Activated T-cell treated with anti-CD3 and anti-CD28 coated beads, Interleukin-2, amount 50 U/mL, for 24 hours (primary cell): ENCODE measurements at regions not wholly inside any gene's neighbourhood (a gene's known extent, or its start where the extent isn't known, plus 50 kb on each side); places are given as distances from the start of the nearest gene placed in this dataset.

ENCODE experiments used
- DNase-seq: peaks from one replicate; pipeline ENCODE4 v3.0.0-alpha.2; 2020
- H3K27ac Mint-ChIP-seq: 2 replicates; pipeline ENCODE4 v1.8.0; 2020; ENCODE audit warnings: mild to moderate bottlenecking, mixed read lengths
- H3K27me3 Mint-ChIP-seq: 2 replicates; pipeline ENCODE4 v1.8.0; 2020; ENCODE audit warnings: mixed read lengths
- H3K36me3 Mint-ChIP-seq: 2 replicates; pipeline ENCODE4 v1.8.0; 2020; ENCODE audit warnings: low read depth, mixed read lengths
- H3K4me1 Mint-ChIP-seq: 2 replicates; pipeline ENCODE4 v1.8.0; 2020; ENCODE audit warnings: low read depth, mixed read lengths
- H3K4me3 Mint-ChIP-seq: 2 replicates; pipeline ENCODE4 v1.8.0; 2020; ENCODE audit warnings: mild to moderate bottlenecking, moderate library complexity, mixed read lengths
- H3K9me3 Mint-ChIP-seq: 2 replicates; pipeline ENCODE4 v1.8.0; 2020; ENCODE audit warnings: mixed read lengths

DNA sequence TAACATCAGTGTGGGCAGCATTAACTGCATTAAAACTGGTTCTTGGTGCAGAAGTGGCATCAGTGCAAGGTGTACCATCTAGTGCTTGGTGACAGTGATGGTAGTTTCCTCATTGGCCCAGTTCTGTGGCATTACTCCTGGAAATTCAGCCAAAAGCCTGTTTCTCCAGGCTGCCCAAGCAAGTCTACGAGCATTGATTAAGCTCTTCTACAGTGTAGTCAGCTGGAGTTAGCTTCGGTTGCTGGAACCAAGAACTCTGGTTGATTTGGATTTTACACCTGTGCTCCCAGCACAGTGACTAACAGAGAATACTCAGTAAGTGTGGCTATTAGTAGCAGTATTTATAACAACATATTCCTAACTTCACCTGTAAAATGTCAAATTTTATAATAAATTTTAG is 84.9 kb upstream of the ZDHHC17 start:
- Mint-ChIP-seq H3K27ac (no peak overlapping the region), H3K4me3 (no peak overlapping the region), H3K27me3 (peaks cover 2% of the 10 kb centered on the region), H3K36me3 (no peaks in the 10 kb centered on the region), H3K4me1 (no peaks in the 10 kb centered on the region), H3K9me3 (no peaks in the 10 kb centered on the region)
- DNase-seq, result no peak

DNA sequence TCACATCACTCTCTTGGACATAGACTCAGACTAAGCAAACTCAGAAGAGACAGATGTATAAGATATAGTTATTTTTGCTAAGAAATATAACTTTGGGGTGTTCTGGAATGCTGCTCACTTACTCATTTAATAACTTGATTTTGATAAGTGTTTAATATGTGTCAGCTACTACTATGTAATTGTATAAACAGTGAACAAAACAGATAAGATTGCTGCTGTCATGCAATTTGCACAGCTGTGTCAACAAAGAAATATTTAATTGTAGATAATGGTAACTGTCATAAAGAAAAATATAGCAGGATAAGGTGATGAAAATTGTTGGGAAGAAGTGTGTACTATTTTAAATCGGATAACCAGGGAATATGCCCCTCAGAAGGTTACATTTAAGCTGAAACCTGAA is 84.1 kb upstream of the ZDHHC17 start:
- Mint-ChIP-seq H3K4me1 (no peaks in the 10 kb centered on the region), H3K27ac (no peak overlapping the region), H3K36me3 (no peaks in the 10 kb centered on the region), H3K9me3 (no peaks in the 10 kb centered on the region), H3K27me3 (peaks cover 1% of the 10 kb centered on the region), H3K4me3 (no peak overlapping the region)
- no peak for DNase-seq

DNA sequence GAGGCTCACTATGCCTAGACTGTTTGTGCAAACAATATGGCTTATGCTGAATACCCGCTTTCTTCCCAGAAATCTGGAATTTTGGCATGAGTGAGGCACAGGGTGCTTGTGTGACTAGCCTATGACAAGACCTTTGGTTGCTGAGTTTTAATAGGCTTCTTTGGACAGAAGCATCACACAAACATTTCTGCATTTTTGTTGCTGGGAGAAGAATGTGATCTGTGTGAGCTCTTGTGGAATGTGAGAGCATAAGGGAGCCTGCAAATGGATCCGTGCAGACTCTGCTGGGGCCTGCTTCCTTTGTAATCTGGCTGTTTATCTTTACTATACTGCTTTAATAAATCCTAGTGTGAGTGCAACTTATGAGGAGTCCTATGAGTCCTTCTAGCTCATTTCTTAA is 83.0 kb upstream of the ZDHHC17 start:
- peaks cover 5% of the 10 kb centered on the region for H3K4me1 Mint-ChIP-seq
- H3K4me3 Mint-ChIP-seq, result no peak overlapping the region
- no peak overlapping the region for H3K27ac Mint-ChIP-seq
- DNase-seq, result no peak
- H3K27me3 Mint-ChIP-seq, result no peaks in the 10 kb centered on the region
- no peaks in the 10 kb centered on the region for H3K36me3 Mint-ChIP-seq
- H3K9me3 Mint-ChIP-seq, result no peaks in the 10 kb centered on the region

DNA sequence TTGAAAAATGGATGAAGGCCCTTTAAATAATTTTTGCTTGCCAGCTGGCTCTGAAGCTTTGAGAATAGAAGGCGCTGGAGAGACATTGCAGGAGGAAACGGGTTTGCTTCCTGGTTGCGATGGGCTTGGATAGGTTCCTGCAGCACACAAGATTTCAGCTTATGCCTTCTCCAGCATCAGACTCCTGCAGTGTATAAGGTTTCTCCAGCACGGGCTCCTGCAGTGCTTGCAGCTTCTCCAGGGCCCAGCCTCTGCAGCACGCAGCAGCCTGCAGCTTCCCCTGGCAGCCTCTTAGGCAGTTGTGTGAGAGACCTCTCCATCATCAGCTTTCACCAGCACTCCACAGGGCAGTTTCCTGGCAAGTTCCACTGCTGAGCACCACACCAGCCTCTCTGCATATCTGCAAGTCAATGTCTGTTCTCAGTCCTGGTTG is 78.7 kb upstream of the ZDHHC17 start:
- DNase-seq, result no peak
- Mint-ChIP-seq H3K36me3 (no peaks in the 10 kb centered on the region), H3K27me3 (no peaks in the 10 kb centered on the region), H3K4me3 (no peak overlapping the region), H3K4me1 (peaks cover 5% of the 10 kb centered on the region), H3K9me3 (no peaks in the 10 kb centered on the region), H3K27ac (no peak overlapping the region)

DNA sequence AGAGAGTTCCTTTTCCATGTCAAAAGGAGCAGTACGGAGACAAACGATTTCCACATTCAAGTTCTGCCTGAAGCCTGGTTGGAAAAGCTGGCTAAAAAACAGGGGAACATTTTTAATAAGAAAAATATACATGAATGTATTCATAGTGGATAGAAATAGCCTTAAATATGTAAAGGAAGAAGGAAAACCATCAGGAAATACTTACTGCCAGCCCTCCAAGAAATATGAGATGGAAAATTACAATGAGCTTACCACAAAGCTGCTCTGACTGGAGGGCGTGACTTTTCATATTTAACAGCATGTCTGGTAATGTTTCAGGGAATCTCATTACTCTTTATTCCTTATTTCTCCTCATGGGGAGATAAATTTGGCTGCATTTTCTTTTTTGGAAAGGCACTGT is 75.9 kb upstream of the ZDHHC17 start:
- Mint-ChIP-seq H3K27me3 (no peaks in the 10 kb centered on the region), H3K27ac (no peak overlapping the region), H3K4me3 (no peak overlapping the region), H3K9me3 (no peaks in the 10 kb centered on the region), H3K4me1 (peaks cover 5% of the 10 kb centered on the region), H3K36me3 (no peaks in the 10 kb centered on the region)
- DNase-seq, result no peak

DNA sequence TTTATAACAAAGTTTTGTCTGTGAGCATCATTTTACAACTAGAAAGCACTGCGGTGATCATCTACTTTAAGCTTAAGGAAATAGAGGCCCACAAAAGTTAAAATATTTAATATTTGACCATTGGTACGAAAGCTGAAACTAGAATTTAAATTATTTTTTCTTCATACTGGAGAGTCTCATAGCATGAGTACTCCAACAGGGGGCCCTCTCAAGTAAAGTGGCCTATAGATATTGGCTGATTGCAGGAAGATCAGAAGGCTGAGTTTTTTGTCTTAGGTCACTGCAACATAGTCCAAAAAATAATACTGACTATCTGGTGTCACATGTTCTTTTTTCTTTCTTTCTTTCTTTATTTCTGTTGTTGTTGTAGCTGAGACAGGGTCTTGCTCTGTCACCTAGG is 75.3 kb upstream of the ZDHHC17 start:
- H3K4me1 Mint-ChIP-seq, result peaks cover 5% of the 10 kb centered on the region

DNA sequence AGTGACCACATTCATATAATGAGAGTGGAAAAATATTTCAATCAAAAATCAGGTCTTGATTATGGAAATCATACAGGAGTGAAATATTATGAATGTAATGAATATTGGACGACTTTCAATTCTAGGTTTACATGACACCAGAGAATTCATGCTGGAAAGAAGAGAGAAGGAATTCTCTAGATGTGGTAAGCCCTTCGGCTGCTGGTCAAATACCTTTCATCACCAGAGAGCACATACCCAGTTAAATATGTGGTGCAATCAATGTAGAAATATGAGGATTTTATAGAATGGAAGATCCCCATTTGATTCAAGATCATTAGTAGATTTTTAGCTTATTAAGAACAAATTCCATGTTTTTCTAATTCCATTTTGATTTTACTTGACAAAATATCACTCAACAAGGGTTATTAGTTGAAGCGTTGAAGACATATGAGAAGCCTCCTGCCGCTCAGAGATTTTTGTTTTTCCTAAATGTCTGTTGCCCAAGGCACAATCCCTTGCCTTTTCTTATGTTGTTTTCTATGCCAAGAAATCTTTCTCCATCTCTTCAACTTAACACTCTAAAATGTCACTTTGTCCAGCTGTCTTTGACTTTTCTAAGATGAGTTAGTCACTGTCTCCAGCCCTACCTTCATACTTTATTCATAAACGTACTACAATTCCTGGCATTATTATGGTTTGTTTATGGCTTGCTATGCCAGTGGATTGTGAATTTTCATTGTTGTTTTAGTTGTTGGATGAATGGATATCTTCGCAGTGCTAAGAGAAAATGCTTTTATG is 72.8 kb upstream of the ZDHHC17 start:
- H3K4me3 Mint-ChIP-seq, result no peak overlapping the region
- H3K4me1 Mint-ChIP-seq, result no peaks in the 10 kb centered on the region
- DNase-seq, result no peak
- no peak overlapping the region for H3K27ac Mint-ChIP-seq
- H3K27me3 Mint-ChIP-seq, result no peaks in the 10 kb centered on the region
- no peaks in the 10 kb centered on the region for H3K36me3 Mint-ChIP-seq
- no peaks in the 10 kb centered on the region for H3K9me3 Mint-ChIP-seq

More for the DNA sequence above, 75.3 kb upstream of the ZDHHC17 start:
- Mint-ChIP-seq H3K9me3 (no peaks in the 10 kb centered on the region), H3K36me3 (no peaks in the 10 kb centered on the region), H3K27me3 (no peaks in the 10 kb centered on the region), H3K4me3 (no peak overlapping the region), H3K27ac (no peak overlapping the region)
- DNase-seq, result no peak

DNA sequence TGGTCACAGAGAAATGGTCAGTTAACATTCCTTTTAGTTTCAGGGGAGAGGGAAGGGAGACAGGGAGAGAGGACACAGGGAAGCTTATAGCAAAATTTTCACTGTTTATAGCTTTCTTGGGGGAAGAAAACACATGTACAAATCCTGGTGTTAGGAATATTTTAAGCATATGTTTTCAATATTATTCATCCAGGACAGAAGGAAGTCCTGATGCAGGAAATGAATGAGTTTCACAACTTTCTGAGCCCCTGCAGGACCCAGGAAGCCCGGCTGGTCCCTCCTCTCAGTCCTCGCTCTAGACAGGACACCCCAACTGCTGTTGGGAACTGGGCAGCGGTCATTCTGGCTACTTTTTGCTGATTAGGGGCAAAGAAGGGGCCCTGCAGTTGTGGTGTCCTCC is 71.1 kb upstream of the ZDHHC17 start:
- Mint-ChIP-seq H3K36me3 (no peaks in the 10 kb centered on the region), H3K4me1 (no peaks in the 10 kb centered on the region), H3K4me3 (no peak overlapping the region), H3K27ac (no peak overlapping the region), H3K27me3 (no peaks in the 10 kb centered on the region), H3K9me3 (no peaks in the 10 kb centered on the region)
- DNase-seq, result no peak

DNA sequence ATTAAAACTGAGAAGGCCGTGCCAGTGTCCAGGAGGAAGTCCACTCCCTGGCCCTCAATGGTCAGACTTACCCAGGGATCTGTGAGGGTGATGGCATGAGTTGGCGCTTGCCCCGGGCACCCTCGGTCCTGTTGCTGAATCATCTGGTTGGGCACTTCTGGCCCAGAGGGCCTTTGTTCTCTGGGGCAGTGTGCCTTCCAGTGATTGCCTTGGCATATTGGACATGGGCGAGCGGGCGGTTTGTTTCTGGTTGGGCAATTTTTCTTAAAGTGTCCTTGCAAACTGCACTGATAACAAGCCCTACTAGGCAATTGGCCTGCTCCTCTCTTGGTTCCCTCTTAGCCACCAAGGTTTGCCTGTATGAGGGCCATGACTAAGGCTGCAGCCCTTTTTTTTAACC is 69.5 kb upstream of the ZDHHC17 start:
- Mint-ChIP-seq H3K4me3 (no peak overlapping the region), H3K4me1 (no peaks in the 10 kb centered on the region), H3K9me3 (no peaks in the 10 kb centered on the region), H3K36me3 (no peaks in the 10 kb centered on the region), H3K27ac (no peak overlapping the region), H3K27me3 (no peaks in the 10 kb centered on the region)
- DNase-seq, result no peak

DNA sequence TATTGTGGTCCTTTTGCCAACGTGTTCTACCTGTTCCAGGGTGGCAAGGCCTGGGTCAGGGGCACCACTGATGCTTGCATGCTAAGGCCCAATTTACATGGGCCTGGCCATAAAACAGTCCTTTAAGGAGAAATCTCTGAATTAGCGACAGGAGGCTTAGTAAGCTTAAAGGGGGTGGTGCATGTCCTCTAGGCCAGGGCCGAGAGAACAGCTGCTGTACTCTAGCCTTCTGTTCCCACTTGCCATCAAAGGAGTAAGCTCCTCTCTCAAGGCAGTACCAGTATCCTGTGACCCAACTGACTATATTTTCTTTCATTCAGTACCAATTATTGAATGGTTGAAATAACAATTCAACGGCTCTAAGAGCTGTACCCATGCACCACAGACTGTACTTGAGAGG is 67.7 kb upstream of the ZDHHC17 start:
- H3K4me3 Mint-ChIP-seq, result no peak overlapping the region

DNA sequence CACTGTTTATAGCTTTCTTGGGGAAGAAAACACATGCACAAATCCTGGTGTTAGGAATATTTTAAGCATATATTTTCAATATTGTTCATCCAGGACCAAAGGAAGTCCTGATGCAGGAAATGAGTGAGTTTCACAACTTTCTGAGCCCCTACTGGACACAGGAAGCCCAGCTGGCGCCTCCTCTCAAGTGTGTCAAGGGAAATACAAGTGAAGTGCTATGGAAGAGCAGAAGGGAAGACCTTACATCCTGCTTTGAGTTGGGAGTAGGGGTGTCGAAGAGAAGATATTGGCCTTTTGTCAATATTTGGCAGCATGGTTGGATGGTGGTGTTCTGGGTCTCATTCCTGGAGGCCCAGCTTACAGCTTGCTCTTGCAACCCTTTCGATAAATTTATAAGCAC is 66.1 kb upstream of the ZDHHC17 start:
- Mint-ChIP-seq H3K36me3 (no peaks in the 10 kb centered on the region), H3K9me3 (no peaks in the 10 kb centered on the region), H3K27ac (no peak overlapping the region), H3K4me1 (no peaks in the 10 kb centered on the region), H3K27me3 (peaks cover 4% of the 10 kb centered on the region), H3K4me3 (no peak overlapping the region)
- no peak for DNase-seq

More for the DNA sequence above, 67.7 kb upstream of the ZDHHC17 start:
- H3K36me3 Mint-ChIP-seq, result no peaks in the 10 kb centered on the region
- H3K4me1 Mint-ChIP-seq, result no peaks in the 10 kb centered on the region
- no peak for DNase-seq
- H3K9me3 Mint-ChIP-seq, result no peaks in the 10 kb centered on the region
- no peak overlapping the region for H3K27ac Mint-ChIP-seq
- no peaks in the 10 kb centered on the region for H3K27me3 Mint-ChIP-seq

DNA sequence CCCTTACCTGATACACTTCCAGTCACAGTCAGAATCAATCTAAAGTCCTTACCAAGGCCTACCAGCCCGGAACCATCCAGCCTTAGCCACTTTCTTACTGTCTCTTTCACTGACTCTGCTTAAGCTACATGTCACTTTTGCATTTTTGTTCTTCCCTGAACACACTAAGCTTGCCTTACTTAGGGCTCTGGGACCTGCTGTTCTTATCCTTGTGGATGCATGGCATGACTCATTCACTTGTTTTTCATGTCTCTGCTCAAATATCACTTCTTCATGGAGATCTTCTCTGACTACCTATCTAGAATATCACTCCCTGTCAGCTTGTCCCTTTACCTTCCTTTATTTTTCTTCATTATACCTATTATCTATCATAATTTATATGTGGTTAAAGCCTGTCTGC is 65.6 kb upstream of the ZDHHC17 start:
- no peaks in the 10 kb centered on the region for H3K4me1 Mint-ChIP-seq
- no peak overlapping the region for H3K4me3 Mint-ChIP-seq
- H3K27me3 Mint-ChIP-seq, result peaks cover 4% of the 10 kb centered on the region
- DNase-seq, result no peak
- no peaks in the 10 kb centered on the region for H3K36me3 Mint-ChIP-seq
- no peaks in the 10 kb centered on the region for H3K9me3 Mint-ChIP-seq
- H3K27ac Mint-ChIP-seq, result no peak overlapping the region

DNA sequence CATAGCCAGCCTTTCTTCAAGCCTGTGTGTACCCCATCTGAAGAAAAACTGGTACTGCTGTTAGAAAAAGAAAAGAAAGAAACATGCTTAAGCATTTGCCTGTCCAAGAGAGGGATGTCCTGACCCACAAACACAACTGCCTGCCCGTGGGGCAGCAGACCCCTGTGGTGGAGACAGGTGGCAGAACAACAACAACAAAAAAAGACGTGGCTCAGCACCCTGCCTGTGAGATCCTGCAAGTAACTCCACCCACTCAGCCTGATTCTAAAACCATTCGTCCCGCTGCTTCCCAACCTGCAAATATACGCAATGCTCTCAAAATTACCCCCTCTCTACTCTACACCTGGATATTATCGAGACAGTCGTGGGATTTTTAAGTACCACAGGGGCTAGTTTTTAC is 64.9 kb upstream of the ZDHHC17 start:
- Mint-ChIP-seq H3K36me3 (no peaks in the 10 kb centered on the region), H3K27me3 (peaks cover 4% of the 10 kb centered on the region), H3K4me1 (no peaks in the 10 kb centered on the region), H3K9me3 (no peaks in the 10 kb centered on the region), H3K4me3 (no peak overlapping the region), H3K27ac (no peak overlapping the region)
- no peak for DNase-seq

DNA sequence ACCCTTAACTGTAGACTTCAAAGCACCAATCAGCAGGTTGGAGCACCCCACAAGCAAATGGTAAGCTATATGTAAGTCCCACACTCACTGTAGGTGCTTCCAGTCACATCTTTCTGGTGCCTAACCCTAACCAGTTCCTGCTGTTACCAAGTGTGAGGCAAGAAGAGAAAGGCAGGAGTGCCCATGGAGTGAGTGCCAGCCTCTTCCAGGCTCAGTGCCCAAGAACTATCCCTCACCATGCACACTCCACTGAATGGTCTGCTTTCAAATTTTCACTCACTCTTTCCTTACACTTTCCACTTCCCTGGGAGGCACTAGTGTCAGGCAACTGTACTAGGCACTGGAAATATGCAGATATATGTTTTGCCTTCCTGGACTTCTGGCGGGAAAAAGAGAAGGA is 62.2 kb upstream of the ZDHHC17 start:
- no peak for DNase-seq
- no peak overlapping the region for H3K4me3 Mint-ChIP-seq
- H3K36me3 Mint-ChIP-seq, result no peaks in the 10 kb centered on the region
- H3K4me1 Mint-ChIP-seq, result peaks cover 5% of the 10 kb centered on the region
- no peak overlapping the region for H3K27ac Mint-ChIP-seq
- peaks cover 4% of the 10 kb centered on the region for H3K27me3 Mint-ChIP-seq
- no peaks in the 10 kb centered on the region for H3K9me3 Mint-ChIP-seq

DNA sequence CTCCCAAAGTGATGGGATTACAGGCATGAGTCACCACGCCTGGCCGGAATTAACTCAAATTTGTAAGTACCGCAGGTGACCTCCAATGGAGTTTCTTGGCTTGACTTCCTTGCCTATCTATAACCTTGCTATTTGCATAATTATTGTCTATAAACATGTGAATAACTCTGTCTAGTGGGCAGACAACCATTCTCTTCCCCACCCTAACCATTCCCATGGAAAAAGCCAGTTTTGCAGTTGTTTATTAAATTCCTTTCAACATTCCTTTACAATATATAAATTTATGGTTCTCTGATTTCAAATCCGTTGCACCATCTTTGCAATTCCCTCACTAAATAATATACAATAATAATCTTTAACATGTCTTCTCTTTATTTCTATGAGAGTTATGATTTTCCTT is 61.0 kb upstream of the ZDHHC17 start:
- H3K4me1 Mint-ChIP-seq, result peaks cover 5% of the 10 kb centered on the region
- no peaks in the 10 kb centered on the region for H3K36me3 Mint-ChIP-seq
- no peak overlapping the region for H3K27ac Mint-ChIP-seq
- no peak overlapping the region for H3K4me3 Mint-ChIP-seq
- peaks cover 4% of the 10 kb centered on the region for H3K27me3 Mint-ChIP-seq
- no peak for DNase-seq
- no peaks in the 10 kb centered on the region for H3K9me3 Mint-ChIP-seq

DNA sequence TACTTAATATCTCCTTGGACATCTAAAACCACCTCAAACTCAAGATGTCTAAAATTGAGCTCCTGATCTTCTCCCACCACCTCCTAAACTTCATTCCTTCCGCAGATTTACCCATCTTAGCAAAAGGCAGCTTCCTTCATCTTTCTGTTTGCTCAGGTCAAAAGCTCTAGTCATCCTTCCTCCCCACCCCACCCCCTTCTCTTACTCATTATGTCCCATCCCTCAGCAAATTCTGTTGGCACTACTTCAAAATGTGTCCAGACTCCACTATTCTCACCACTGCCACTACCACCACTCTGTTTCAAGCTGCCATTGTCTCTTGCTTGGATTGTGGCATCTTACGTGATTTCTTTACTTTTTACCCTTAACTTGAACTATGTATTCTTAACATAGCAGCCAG is 59.2 kb upstream of the ZDHHC17 start:
- peaks cover 5% of the 10 kb centered on the region for H3K4me1 Mint-ChIP-seq
- H3K4me3 Mint-ChIP-seq, result no peak overlapping the region
- DNase-seq, result no peak
- H3K27ac Mint-ChIP-seq, result no peak overlapping the region
- no peaks in the 10 kb centered on the region for H3K36me3 Mint-ChIP-seq
- H3K9me3 Mint-ChIP-seq, result no peaks in the 10 kb centered on the region
- H3K27me3 Mint-ChIP-seq, result peaks cover 4% of the 10 kb centered on the region
